ENCODE measurements at regions not wholly inside any gene's neighbourhood (a gene's known extent, or its start where the extent isn't known, plus 50 kb on each side); places are given as distances from the start of the nearest gene placed in this dataset.

DNA sequence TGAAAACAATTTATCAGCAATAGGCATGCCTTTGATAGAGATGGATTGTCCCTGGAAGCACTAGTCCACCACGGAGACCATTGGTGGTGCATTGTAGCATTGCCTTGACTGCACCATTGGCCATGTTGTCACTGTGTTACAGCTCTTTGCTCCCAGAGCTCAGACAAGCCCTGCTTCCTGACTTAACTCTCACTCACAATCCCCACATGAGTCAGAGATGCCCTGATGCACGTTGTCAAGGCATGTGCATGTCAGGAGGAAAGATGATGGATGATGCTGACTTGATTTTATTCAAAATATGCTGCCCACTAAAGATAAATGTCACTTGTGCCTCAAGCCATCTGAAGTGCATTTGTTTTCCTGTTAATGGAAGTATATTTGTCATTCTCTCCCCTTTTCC, 266.1 kb downstream of the ARRDC4 start:
- Histone ChIP-seq H3K4me3 (no peak overlapping the region), H3K27me3 (ENCODE audit: control insufficient read depth in 2 of 2, insufficient read depth in 2 of 2, low read length in 2 of 2) (no peaks in the 10 kb centered on the region), H3K36me3 (ENCODE audit: control insufficient read depth, insufficient read depth, low read length) (no peaks in the 10 kb centered on the region), H3K27ac (ENCODE audit: extremely low read depth, low read depth, low read length) (no peak overlapping the region), H3K79me2 (ENCODE audit: control insufficient read depth, insufficient read depth, low read length) (no peaks in the 10 kb centered on the region), H3K9me1 (ENCODE audit: control insufficient read depth, insufficient read depth, low read length) (no peaks in the 10 kb centered on the region), H3K4me2 (ENCODE audit: insufficient read depth, low read length) (no peak overlapping the region), H2AFZ (ENCODE audit: low read depth, low read length) (no peak overlapping the region), H3K9me3 (replicated peaks; ENCODE audit: control insufficient read depth, insufficient read depth, low read depth, low read length) (no peaks in the 10 kb centered on the region), H3K9ac (ENCODE audit: insufficient read depth in 1 of 2, low read depth in 2 of 2, low read length in 2 of 2) (no peak overlapping the region), H4K20me1 (replicated peaks; ENCODE audit: control insufficient read depth, insufficient read depth, low read length) (no peaks in the 10 kb centered on the region), H3K4me1 (replicated peaks in 1 of 2; ENCODE audit: control insufficient read depth in 2 of 2, insufficient read depth in 2 of 2, low read length in 2 of 2) (no peaks in the 10 kb centered on the region)
- FAIRE-seq (no peak), ATAC-seq (no peak), DNase-seq (ENCODE audit: extremely low read depth in 1 of 4, low spot score in 3 of 4) (no peak)
- ChIA-PET CTCF (ENCODE audit: low intra/inter-chr PET ratio) (no interaction called here), POLR2A (no interaction called here)
- BruUV-seq (replicated peaks) = no TSS peak
- WGBS (ENCODE audit: insufficient coverage, low coverage, missing lambda C conversion rate) = 0% methylated on average over 2 of the region's 2 CpGs
- in situ Hi-C loops (cut with MboI) (no loop called here), intact Hi-C loops (cut with micrococcal nuclease) (no loop called here)
- TF ChIP-seq NR3C1 (CRISPR knock-in tag; IDR thresholded peaks at IDR 0.05) (no peak), TOE1 (IDR thresholded peaks at IDR 0.05; ENCODE audit: borderline replicate concordance) (no peak), TOE1 (CRISPR knock-in tag; IDR thresholded peaks at IDR 0.05; ENCODE audit: borderline replicate concordance, low read depth) (no peak), HDAC3 (IDR thresholded peaks at IDR 0.05; ENCODE audit: borderline replicate concordance, partially characterized antibody) (no peak), ZZZ3 (IDR thresholded peaks at IDR 0.05) (no peak), ZNF217 (CRISPR knock-in tag; IDR thresholded peaks at IDR 0.05) (no peak), CBX3 (IDR thresholded peaks at IDR 0.05; ENCODE audit: borderline replicate concordance in 1 of 2, low read length in 2 of 2) (no peak), HDAC6 (IDR thresholded peaks at IDR 0.05; ENCODE audit: low read depth, low read length) (no peak), GABPA (tag; conservative IDR thresholded peaks at IDR 0.05; ENCODE audit: low read depth) (no peak), RBM14 (IDR thresholded peaks at IDR 0.05; ENCODE audit: borderline replicate concordance, insufficient read depth, low read depth, low read length) (no peak), HDAC2 (IDR thresholded peaks at IDR 0.05) (no peak), TAF1 (IDR thresholded peaks at IDR 0.05; ENCODE audit: control insufficient read depth, extremely low read depth, insufficient read depth, low read length, severe bottlenecking) (no peak), FOXJ2 (tag; IDR thresholded peaks at IDR 0.05) (no peak), BRD9 (IDR thresholded peaks at IDR 0.05; ENCODE audit: low read depth, partially characterized antibody) (no peak), TAL1 (IDR thresholded peaks at IDR 0.05) (no peak)
- TF ChIP-seq, protein P1, sequence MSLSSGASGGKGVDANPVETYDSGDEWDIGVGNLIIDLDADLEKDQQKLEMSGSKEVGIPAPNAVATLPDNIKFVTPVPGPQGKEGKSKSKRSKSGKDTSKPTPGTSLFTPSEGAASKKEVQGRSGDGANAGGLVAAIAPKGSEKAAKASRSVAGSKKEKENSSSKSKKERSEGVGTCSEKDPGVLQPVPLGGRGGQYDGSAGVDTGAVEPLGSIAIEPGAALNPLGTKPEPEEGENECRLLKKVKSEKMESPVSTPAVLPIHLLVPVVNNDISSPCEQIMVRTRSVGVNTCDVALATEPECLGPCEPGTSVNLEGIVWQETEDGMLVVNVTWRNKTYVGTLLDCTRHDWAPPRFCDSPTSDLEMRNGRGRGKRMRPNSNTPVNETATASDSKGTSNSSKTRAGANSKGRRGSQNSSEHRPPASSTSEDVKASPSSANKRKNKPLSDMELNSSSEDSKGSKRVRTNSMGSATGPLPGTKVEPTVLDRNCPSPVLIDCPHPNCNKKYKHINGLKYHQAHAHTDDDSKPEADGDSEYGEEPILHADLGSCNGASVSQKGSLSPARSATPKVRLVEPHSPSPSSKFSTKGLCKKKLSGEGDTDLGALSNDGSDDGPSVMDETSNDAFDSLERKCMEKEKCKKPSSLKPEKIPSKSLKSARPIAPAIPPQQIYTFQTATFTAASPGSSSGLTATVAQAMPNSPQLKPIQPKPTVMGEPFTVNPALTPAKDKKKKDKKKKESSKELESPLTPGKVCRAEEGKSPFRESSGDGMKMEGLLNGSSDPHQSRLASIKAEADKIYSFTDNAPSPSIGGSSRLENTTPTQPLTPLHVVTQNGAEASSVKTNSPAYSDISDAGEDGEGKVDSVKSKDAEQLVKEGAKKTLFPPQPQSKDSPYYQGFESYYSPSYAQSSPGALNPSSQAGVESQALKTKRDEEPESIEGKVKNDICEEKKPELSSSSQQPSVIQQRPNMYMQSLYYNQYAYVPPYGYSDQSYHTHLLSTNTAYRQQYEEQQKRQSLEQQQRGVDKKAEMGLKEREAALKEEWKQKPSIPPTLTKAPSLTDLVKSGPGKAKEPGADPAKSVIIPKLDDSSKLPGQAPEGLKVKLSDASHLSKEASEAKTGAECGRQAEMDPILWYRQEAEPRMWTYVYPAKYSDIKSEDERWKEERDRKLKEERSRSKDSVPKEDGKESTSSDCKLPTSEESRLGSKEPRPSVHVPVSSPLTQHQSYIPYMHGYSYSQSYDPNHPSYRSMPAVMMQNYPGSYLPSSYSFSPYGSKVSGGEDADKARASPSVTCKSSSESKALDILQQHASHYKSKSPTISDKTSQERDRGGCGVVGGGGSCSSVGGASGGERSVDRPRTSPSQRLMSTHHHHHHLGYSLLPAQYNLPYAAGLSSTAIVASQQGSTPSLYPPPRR (CRISPR knock-in tag; IDR thresholded peaks at IDR 0.05; ENCODE audit: borderline replicate concordance) = no peak
- TF ChIP-seq, protein P2, sequence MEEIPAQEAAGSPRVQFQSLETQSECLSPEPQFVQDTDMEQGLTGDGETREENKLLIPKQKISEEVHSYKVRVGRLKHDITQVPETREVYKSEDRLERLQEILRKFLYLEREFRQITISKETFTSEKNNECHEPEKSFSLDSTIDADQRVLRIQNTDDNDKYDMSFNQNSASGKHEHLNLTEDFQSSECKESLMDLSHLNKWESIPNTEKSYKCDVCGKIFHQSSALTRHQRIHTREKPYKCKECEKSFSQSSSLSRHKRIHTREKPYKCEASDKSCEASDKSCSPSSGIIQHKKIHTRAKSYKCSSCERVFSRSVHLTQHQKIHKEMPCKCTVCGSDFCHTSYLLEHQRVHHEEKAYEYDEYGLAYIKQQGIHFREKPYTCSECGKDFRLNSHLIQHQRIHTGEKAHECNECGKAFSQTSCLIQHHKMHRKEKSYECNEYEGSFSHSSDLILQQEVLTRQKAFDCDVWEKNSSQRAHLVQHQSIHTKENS (CRISPR knock-in tag; IDR thresholded peaks at IDR 0.05) = no peak
- TF ChIP-seq, protein P3, sequence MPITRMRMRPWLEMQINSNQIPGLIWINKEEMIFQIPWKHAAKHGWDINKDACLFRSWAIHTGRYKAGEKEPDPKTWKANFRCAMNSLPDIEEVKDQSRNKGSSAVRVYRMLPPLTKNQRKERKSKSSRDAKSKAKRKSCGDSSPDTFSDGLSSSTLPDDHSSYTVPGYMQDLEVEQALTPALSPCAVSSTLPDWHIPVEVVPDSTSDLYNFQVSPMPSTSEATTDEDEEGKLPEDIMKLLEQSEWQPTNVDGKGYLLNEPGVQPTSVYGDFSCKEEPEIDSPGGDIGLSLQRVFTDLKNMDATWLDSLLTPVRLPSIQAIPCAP (CRISPR knock-in tag; IDR thresholded peaks at IDR 0.05; ENCODE audit: borderline replicate concordance) = no peak
